ENCODE measurements at regions not wholly inside any gene's neighbourhood (a gene's known extent, or its start where the extent isn't known, plus 50 kb on each side); places are given as distances from the start of the nearest gene placed in this dataset.

- H3K27me3 Mint-ChIP-seq, result no peaks in the 10 kb centered on the region
- H3K36me3 Mint-ChIP-seq, result no peaks in the 10 kb centered on the region
- no peak overlapping the region for H3K4me3 Mint-ChIP-seq
- no peaks in the 10 kb centered on the region for H3K9me3 Mint-ChIP-seq
- no peaks in the 10 kb centered on the region for H3K4me1 Mint-ChIP-seq
- H3K27ac Mint-ChIP-seq, result no peak overlapping the region
These were observed 199.9 kb downstream of the ARHGAP12 start for GRCh38 chr10:31728698-31729224.

DNA sequence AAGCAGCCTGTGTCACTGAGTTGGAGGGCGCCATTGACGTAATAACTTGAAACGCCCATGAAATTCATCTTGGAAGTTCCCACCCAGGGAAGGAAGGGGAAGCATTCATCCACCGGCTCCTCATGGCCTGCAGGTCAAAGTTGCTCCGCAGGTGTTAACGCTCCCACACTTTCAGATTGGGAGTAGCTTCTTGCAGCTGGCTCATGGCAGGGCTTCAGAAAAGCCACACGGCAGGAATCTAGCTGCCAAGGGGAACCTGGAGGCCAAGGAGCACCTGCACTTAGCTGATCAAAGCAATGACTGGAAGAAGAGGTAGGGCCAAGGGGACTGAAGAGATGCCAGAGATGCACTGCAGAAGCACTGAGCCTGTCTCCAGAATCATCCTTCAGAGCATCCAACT is 203.2 kb downstream of the ARHGAP12 start:
- Mint-ChIP-seq H3K4me3 (no peak overlapping the region), H3K27ac (no peak overlapping the region), H3K9me3 (no peaks in the 10 kb centered on the region), H3K27me3 (no peaks in the 10 kb centered on the region), H3K36me3 (no peaks in the 10 kb centered on the region), H3K4me1 (peaks cover 4% of the 10 kb centered on the region)

DNA sequence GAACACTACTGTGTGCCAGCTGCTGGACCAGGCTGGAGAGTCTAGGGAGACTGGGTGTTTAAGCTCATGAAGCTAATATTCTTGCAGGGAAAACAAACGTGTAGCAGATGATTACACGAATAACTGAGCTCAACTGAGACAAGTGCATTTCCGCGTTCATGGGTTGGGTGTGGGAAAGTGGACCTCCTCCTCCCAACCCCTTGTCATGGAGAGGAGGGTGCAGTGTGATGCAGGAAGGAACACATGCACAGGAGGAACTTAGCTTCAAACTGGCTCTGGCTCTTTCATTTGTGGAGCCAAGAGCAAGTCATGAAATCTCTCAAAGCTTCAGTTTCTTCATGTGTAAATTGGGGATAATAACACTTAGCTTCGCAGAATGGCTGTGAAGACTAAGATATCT is 204.3 kb downstream of the ARHGAP12 start:
- Mint-ChIP-seq H3K4me1 (peaks cover 4% of the 10 kb centered on the region), H3K9me3 (no peaks in the 10 kb centered on the region), H3K4me3 (no peak overlapping the region), H3K27ac (peak overlapping the region; percentile 6), H3K36me3 (no peaks in the 10 kb centered on the region), H3K27me3 (no peaks in the 10 kb centered on the region)

DNA sequence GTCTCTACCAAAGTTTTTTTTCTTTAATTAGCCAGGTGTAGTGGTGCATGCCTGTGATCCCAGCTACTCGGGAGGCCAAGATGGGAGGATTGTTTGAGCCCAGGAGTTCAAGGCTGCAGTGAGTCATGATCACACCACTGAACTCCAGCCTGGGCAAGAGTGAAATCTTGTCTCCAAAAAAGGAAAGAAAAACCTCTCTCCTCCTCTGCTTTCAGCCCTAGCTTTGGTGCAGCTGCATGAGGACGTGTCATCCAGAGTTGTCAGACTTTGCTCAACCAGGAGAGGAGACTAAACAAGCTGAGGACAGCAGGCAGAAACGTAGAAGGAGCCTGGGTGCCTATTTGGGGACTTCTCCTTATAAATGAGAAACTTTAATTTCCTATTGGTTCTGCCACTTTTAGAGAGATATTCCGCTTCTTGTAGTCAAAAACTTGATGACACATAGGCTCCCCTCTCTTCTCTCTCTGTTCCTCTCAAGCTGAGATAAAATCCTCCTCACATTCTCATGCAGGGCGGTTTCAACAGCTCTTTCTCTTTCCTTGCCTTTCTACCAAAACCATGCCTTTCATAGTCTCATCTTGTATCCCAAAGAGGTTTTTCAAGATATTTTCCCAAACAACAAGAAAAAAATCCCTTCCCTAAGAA is 205.4 kb downstream of the ARHGAP12 start:
- H3K9me3 Mint-ChIP-seq, result no peaks in the 10 kb centered on the region
- no peaks in the 10 kb centered on the region for H3K36me3 Mint-ChIP-seq

GRCh38 chr10:31721096-31721495 is 207.5 kb downstream of the ARHGAP12 start:
- Mint-ChIP-seq H3K36me3 (no peaks in the 10 kb centered on the region), H3K4me1 (peaks cover 4% of the 10 kb centered on the region), H3K27ac (no peak overlapping the region), H3K27me3 (no peaks in the 10 kb centered on the region), H3K4me3 (no peak overlapping the region), H3K9me3 (no peaks in the 10 kb centered on the region)

More for the DNA sequence above, 205.4 kb downstream of the ARHGAP12 start:
- Mint-ChIP-seq H3K27me3 (no peaks in the 10 kb centered on the region), H3K4me1 (peaks cover 4% of the 10 kb centered on the region), H3K27ac (no peak overlapping the region), H3K4me3 (no peak overlapping the region)

DNA sequence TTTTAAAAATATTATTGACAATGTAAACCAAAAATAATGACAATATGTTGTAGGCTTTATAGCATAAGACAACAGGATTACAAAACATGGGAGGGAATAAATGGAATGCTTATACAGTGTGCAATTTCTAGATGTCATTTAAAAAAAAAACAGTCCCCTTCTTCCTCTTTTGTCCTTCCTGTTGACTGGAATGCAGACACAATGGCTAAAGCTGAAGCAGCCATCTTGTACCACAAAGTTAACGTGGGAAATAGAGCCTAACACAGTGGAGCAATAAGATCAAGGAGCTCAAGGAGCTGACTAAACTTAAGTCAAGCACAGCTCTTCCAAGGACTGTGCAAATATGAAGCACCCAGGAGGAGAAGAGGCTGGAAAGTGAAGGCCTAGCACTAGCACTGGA is 208.1 kb downstream of the ARHGAP12 start:
- no peak overlapping the region for H3K4me3 Mint-ChIP-seq

DNA sequence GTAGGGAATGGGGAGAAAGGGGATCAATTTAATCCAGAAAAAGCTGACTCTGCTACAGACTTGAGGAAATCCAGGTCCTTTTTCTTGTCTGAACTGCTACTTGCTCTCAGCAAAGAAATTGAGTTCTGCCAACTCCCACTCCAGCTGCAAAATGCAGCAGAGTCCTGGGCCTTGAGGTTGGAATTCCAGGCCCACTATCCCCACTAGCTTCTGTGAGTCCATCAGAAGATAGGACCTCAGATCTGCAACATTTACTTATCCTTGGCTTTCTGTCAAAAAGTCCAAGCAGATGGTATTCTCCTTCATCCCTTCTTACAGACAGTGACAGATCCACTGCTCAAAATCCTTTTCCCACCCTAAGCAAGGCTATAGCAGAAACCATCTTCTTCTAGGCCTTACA is 219.2 kb downstream of the ARHGAP12 start:
- Mint-ChIP-seq H3K9me3 (no peaks in the 10 kb centered on the region), H3K36me3 (no peaks in the 10 kb centered on the region), H3K4me1 (peaks cover 22% of the 10 kb centered on the region), H3K4me3 (no peak overlapping the region), H3K27me3 (no peaks in the 10 kb centered on the region), H3K27ac (no peak overlapping the region)

More for the DNA sequence above, 208.1 kb downstream of the ARHGAP12 start:
- Mint-ChIP-seq H3K36me3 (no peaks in the 10 kb centered on the region), H3K27ac (no peak overlapping the region), H3K9me3 (no peaks in the 10 kb centered on the region), H3K4me1 (peaks cover 4% of the 10 kb centered on the region), H3K27me3 (no peaks in the 10 kb centered on the region)

GRCh38 chr10:31709028-31709427 is 219.6 kb downstream of the ARHGAP12 start:
- H3K27me3 Mint-ChIP-seq, result no peaks in the 10 kb centered on the region
- H3K36me3 Mint-ChIP-seq, result no peaks in the 10 kb centered on the region
- H3K27ac Mint-ChIP-seq, result peak overlapping the region; percentile 15
- peaks cover 22% of the 10 kb centered on the region for H3K4me1 Mint-ChIP-seq
- no peaks in the 10 kb centered on the region for H3K9me3 Mint-ChIP-seq
- no peak overlapping the region for H3K4me3 Mint-ChIP-seq

GRCh38 chr10:31708474-31708873 is 220.2 kb downstream of the ARHGAP12 start:
- H3K27me3 Mint-ChIP-seq, result no peaks in the 10 kb centered on the region
- no peak overlapping the region for H3K27ac Mint-ChIP-seq
- no peaks in the 10 kb centered on the region for H3K36me3 Mint-ChIP-seq
- no peaks in the 10 kb centered on the region for H3K9me3 Mint-ChIP-seq
- no peak overlapping the region for H3K4me3 Mint-ChIP-seq
- H3K4me1 Mint-ChIP-seq, result peaks cover 22% of the 10 kb centered on the region

DNA sequence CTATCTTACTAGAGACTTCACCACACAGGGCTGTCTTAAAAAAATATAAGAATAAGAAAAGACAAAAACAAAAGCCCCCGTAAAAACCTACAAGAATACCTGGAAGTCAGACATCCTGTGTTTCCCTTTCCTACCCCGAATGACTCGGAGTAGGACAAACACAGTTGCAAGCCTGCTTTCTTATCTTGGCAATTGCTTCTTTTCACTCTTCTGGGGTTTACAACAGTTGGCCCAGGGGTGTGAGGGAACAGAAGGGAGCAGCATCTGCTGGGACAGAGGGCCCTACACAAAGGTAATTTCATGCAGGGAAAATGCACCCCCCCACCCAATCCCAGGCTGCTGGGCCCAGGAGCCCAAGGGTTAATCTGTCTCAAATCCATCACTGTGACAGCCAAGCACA is 220.6 kb downstream of the ARHGAP12 start:
- peak overlapping the region; percentile 43 for H3K27ac Mint-ChIP-seq
- peaks cover 22% of the 10 kb centered on the region for H3K4me1 Mint-ChIP-seq
- no peaks in the 10 kb centered on the region for H3K9me3 Mint-ChIP-seq
- H3K27me3 Mint-ChIP-seq, result no peaks in the 10 kb centered on the region
- no peaks in the 10 kb centered on the region for H3K36me3 Mint-ChIP-seq
- peak overlapping the region; percentile 57 for H3K4me3 Mint-ChIP-seq

DNA sequence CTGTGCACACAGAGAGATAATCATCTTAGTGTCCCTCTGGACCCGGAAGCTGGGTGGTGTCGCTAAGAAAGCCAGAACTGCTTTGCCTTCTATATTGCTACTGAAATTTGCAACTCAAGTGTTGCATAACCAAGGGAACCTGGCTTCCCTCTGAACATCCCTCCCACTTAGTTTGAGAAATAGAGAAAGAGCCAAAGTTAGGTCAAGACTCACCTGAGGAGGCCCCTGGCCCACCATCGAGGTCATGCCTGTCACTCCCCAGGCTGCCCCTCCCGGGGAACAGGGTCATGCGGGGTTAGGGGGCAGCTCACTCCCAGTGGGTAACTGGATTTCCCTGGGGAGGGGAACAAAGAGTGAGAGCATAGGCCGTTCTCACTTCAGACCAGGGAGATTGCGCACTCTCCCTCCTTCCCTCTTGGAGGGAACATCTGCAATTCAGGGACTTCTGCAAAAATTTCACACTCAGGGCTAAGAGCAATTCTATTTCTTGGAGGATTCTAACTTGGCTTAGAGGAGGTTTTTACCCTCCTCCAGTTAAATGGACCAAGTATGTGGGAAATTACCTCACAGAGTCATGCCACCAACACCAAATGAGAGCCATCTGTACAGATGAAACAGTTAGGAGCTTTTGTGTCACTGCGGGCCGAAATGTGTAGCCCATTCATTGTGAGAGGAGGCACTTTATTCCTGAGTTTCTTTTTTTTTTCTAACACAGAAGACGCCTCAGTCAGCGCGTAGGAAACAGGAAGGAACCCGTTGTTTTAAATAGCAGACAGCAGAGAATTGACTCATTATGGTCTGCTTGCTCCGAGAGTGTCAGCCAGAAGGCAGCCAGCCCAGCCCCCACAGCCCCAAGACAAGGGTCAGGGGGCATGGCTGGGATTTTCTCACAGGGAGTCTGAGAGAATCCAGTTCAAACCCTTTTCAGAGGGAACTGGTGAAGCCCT is 221.3 kb downstream of the ARHGAP12 start:
- peak overlapping the region; percentile 43 for H3K27ac Mint-ChIP-seq
- H3K4me1 Mint-ChIP-seq, result peaks cover 22% of the 10 kb centered on the region
- no peaks in the 10 kb centered on the region for H3K36me3 Mint-ChIP-seq
- no peaks in the 10 kb centered on the region for H3K9me3 Mint-ChIP-seq
- peak overlapping the region; percentile 57 for H3K4me3 Mint-ChIP-seq
- H3K27me3 Mint-ChIP-seq, result no peaks in the 10 kb centered on the region

- peak overlapping the region; percentile 31 for H3K27ac Mint-ChIP-seq
- H3K4me3 Mint-ChIP-seq, result no peak overlapping the region
- peaks cover 22% of the 10 kb centered on the region for H3K4me1 Mint-ChIP-seq
- H3K9me3 Mint-ChIP-seq, result no peaks in the 10 kb centered on the region
- no peaks in the 10 kb centered on the region for H3K36me3 Mint-ChIP-seq
- H3K27me3 Mint-ChIP-seq, result no peaks in the 10 kb centered on the region
These were observed 222.1 kb downstream of the ARHGAP12 start for GRCh38 chr10:31706464-31707092.

GRCh38 chr10:31705136-31705535 is 223.5 kb downstream of the ARHGAP12 start:
- Mint-ChIP-seq H3K36me3 (no peaks in the 10 kb centered on the region), H3K9me3 (no peaks in the 10 kb centered on the region), H3K4me1 (peaks cover 22% of the 10 kb centered on the region), H3K4me3 (no peak overlapping the region), H3K27ac (no peak overlapping the region), H3K27me3 (no peaks in the 10 kb centered on the region)

- Mint-ChIP-seq H3K27ac (no peak overlapping the region), H3K9me3 (no peaks in the 10 kb centered on the region), H3K4me1 (peaks cover 22% of the 10 kb centered on the region), H3K27me3 (no peaks in the 10 kb centered on the region), H3K36me3 (no peaks in the 10 kb centered on the region), H3K4me3 (no peak overlapping the region)
These were observed 224.4 kb downstream of the ARHGAP12 start for GRCh38 chr10:31704195-31704594.

GRCh38 chr10:31702954-31703353 is 225.7 kb downstream of the ARHGAP12 start:
- Mint-ChIP-seq H3K36me3 (no peaks in the 10 kb centered on the region), H3K4me3 (no peak overlapping the region), H3K27me3 (no peaks in the 10 kb centered on the region), H3K27ac (no peak overlapping the region), H3K9me3 (no peaks in the 10 kb centered on the region), H3K4me1 (peaks cover 16% of the 10 kb centered on the region)

- Mint-ChIP-seq H3K36me3 (no peaks in the 10 kb centered on the region), H3K27ac (no peak overlapping the region), H3K9me3 (no peaks in the 10 kb centered on the region), H3K27me3 (no peaks in the 10 kb centered on the region), H3K4me1 (peaks cover 6% of the 10 kb centered on the region), H3K4me3 (no peak overlapping the region)
These were observed 226.6 kb downstream of the ARHGAP12 start for GRCh38 chr10:31702005-31702404.

All from activated naive CD4-positive, alpha-beta T cell treated with anti-CD3 and anti-CD28 coated beads, Interleukin-2, amount 50 U/mL, for 24 hours (primary cell).